GM12878 (cell line): ENCODE measurements at regions not wholly inside any gene's neighbourhood (a gene's known extent, or its start where the extent isn't known, plus 50 kb on each side); places are given as distances from the start of the nearest gene placed in this dataset.

Experiments
- ATAC-seq: fragments of 200-7000 bp; cut with Tn5 transposase; 3 replicates; pipeline ENCODE4 v1.9.1; 2020; ENCODE audit warnings: mild to moderate bottlenecking, moderate library complexity
- BruUV-seq: library from RNA; stranded (reverse); fragments of 400-500 nt; replicated peaks from 2 replicates; lab custom pipeline; 2021; lab: Mats Ljungman, UMichigan
- CTCF ChIA-PET: fragments of 300-600 bp; sonication (Branson Sonifier 250); formaldehyde crosslinking; extraction: SDS; loops from one replicate; lab custom pipeline; 2021; ENCODE audit warnings: inconsistent platforms; lab: Yijun Ruan, JAX
- POLR2A ChIA-PET: fragments of 350-600 bp; formaldehyde crosslinking; extraction: SDS; loops from one replicate; lab custom pipeline; 2021; ENCODE audit warnings: inconsistent platforms; lab: Charles Lee
- RAD21 ChIA-PET: fragments of 300-600 bp; sonication (Branson Sonifier 250); formaldehyde crosslinking; loops from one replicate; lab custom pipeline; 2023; ENCODE audit warnings: antibody characterized with exemption; ENCODE audit not compliant: unreplicated experiment; lab: Charles Lee
- SMC1A ChIA-PET: fragments of 300-600 bp; sonication (Branson Sonifier 250); formaldehyde crosslinking; loops from one replicate; lab custom pipeline; 2023; ENCODE audit not compliant: unreplicated experiment, uncharacterized antibody; lab: Charles Lee
- DNase-seq: peaks from one replicate; pipeline ENCODE4 v3.0.0-alpha.2; 2011; ENCODE audit warnings: low read depth, low spot score
- FAIRE-seq: peaks from 3 replicates; lab custom pipeline; 2011; peaks lifted over from hg19 to GRCh38; lab: Jason Lieb, UNC
- H2AFZ ChIP-seq: 2 replicates; pipeline ENCODE4 v1.6.0; 2011; ENCODE audit warnings: low read depth, low read length, control low read depth; ENCODE audit not compliant: control insufficient read depth
- H3K27ac ChIP-seq: 2 replicates; pipeline ENCODE4 v1.5.1; 2011; ENCODE audit warnings: control low read depth; ENCODE audit not compliant: control insufficient read depth, insufficient read depth
- H3K27me3 ChIP-seq, 2 experiments: replicated peaks in 1 of 2; 2 replicates each; pipeline versions ENCODE4 v1.6.0 to v1.6.1; 2011; ENCODE audit warnings: low read length in 1 of 2; ENCODE audit not compliant: control insufficient read depth in 2 of 2, insufficient read depth in 2 of 2
- H3K36me3 ChIP-seq, 2 experiments: 2 replicates each; pipeline ENCODE4 v1.5.1; 2011; ENCODE audit warnings: low read length in 1 of 2; ENCODE audit not compliant: control insufficient read depth in 2 of 2, insufficient read depth in 2 of 2
- H3K4me1 ChIP-seq: 2 replicates; pipeline ENCODE4 v1.6.1; 2011; ENCODE audit warnings: mild to moderate bottlenecking, low read length, moderate library complexity, mixed read lengths; ENCODE audit not compliant: control insufficient read depth, insufficient read depth
- H3K4me2 ChIP-seq: 2 replicates; pipeline ENCODE4 v1.6.0; 2011; ENCODE audit warnings: control low read depth; ENCODE audit not compliant: control insufficient read depth, insufficient read depth
- H3K4me3 ChIP-seq: fragments of 200-600 bp; sonication (generic); 2 replicates; pipeline ENCODE4 v1.5.1; 2016
- H3K79me2 ChIP-seq: 2 replicates; pipeline ENCODE4 v1.6.0; 2011; ENCODE audit warnings: low read length; ENCODE audit not compliant: control insufficient read depth, insufficient read depth
- H3K9ac ChIP-seq: 2 replicates; pipeline ENCODE4 v1.8.0; 2011; ENCODE audit warnings: low read length, control low read depth, mixed read lengths; ENCODE audit not compliant: control insufficient read depth, insufficient read depth
- H3K9me3 ChIP-seq: replicated peaks from 3 replicates; pipeline ENCODE4 v1.5.1; 2011; ENCODE audit warnings: mild to moderate bottlenecking, low read length; ENCODE audit not compliant: control insufficient read depth, insufficient read depth
- H4K20me1 ChIP-seq: 2 replicates; pipeline ENCODE4 v1.6.0; 2011; ENCODE audit not compliant: control insufficient read depth, insufficient read depth
- CBX3 ChIP-seq: fragments of 200-600 bp; sonication (generic); IDR thresholded peaks from 2 replicates; pipeline ENCODE4 v1.6.1; 2016; ENCODE audit warnings: low read depth, borderline replicate concordance
- CBX5 ChIP-seq: sonication (generic); IDR thresholded peaks from 2 replicates; pipeline ENCODE4 v1.6.1; 2016; ENCODE audit warnings: low read depth, moderate library complexity, mild to moderate bottlenecking, inconsistent platforms
- EZH2 ChIP-seq: IDR thresholded peaks from 2 replicates; pipeline ENCODE4 v1.6.1; 2012; ENCODE audit warnings: low read depth, mild to moderate bottlenecking, control low read depth, inconsistent platforms, low read length, borderline replicate concordance; ENCODE audit not compliant: control insufficient read depth
- GABPA ChIP-seq: IDR thresholded peaks from 2 replicates; pipeline ENCODE4 v1.6.1; 2014; ENCODE audit warnings: antibody characterized with exemption, low read depth, mild to moderate bottlenecking, inconsistent platforms
- HCFC1 ChIP-seq: fragments of 150-350 bp; IDR thresholded peaks from 2 replicates; pipeline ENCODE4 v1.6.1; 2014; ENCODE audit warnings: low read length
- JUNB ChIP-seq: IDR thresholded peaks from 2 replicates; pipeline ENCODE4 v1.6.1; 2016; ENCODE audit warnings: antibody characterized with exemption, mild to moderate bottlenecking
- KAT2A ChIP-seq: conservative IDR thresholded peaks from 2 replicates; pipeline ENCODE4 v1.6.1; 2011; ENCODE audit warnings: low read depth, low read length; ENCODE audit not compliant: control insufficient read depth
- MYC ChIP-seq: IDR thresholded peaks from 2 replicates; pipeline ENCODE4 v1.6.1; 2011; ENCODE audit warnings: mild to moderate bottlenecking, low read length, moderate library complexity, inconsistent platforms; ENCODE audit not compliant: insufficient read depth, insufficient replicate concordance, insufficient read length, severe bottlenecking
- PAX5 ChIP-seq: IDR thresholded peaks from 2 replicates; pipeline ENCODE4 v1.6.1; 2011; ENCODE audit warnings: low read depth, low read length, borderline replicate concordance
- POLR2A ChIP-seq: IDR thresholded peaks from 2 replicates; pipeline ENCODE4 v1.6.1; 2011; ENCODE audit warnings: low read depth, mild to moderate bottlenecking, low read length
- RAD21 ChIP-seq: IDR thresholded peaks from 2 replicates; pipeline ENCODE4 v1.6.1; 2011; ENCODE audit warnings: mild to moderate bottlenecking, low read depth, low read length, moderate library complexity; ENCODE audit not compliant: insufficient read depth
- SRF ChIP-seq, 2 experiments: IDR thresholded peaks; 2 replicates each; pipeline ENCODE4 v1.6.1; 2011; ENCODE audit warnings: low read depth in 2 of 2, low read length in 2 of 2, mild to moderate bottlenecking in 1 of 2, moderate library complexity in 1 of 2
- SUZ12 ChIP-seq: fragments of 200-600 bp; sonication (generic); IDR thresholded peaks from one replicate; pipeline ENCODE4 v1.6.1; 2018; ENCODE audit warnings: antibody characterized with exemption, mild to moderate bottlenecking; ENCODE audit not compliant: unreplicated experiment
- ZBED1 ChIP-seq: IDR thresholded peaks from 2 replicates; pipeline ENCODE4 v1.6.1; 2016; ENCODE audit warnings: borderline replicate concordance
- ZNF274 ChIP-seq: IDR thresholded peaks from one replicate; pipeline ENCODE4 v1.8.0; 2011; ENCODE audit not compliant: insufficient read length, insufficient read depth
- WGBS: methylation state at CpG from one replicate; pipeline ENCODE4 v1.1.6; 2016; ENCODE audit warnings: low lambda C conversion rate; ENCODE audit not compliant: insufficient replicate concordance, insufficient coverage; ENCODE audit errors: missing lambda C conversion rate; 5-methylcytosine and 5-hydroxymethylcytosine counted together
- in situ Hi-C: fragments of 300-500 bp; cut with MboI; formaldehyde crosslinking; loops from 9 replicates; pipeline ENCODE4 v1.14.3; 2018; ENCODE audit warnings: mixed read lengths
- intact Hi-C: fragments of 100-400 bp; cut with micrococcal nuclease; formaldehyde crosslinking; loops from one replicate; pipeline ENCODE4 v1.14.2; 2022; ENCODE audit not compliant: unreplicated experiment
- TF ChIP-seq, protein P1 (sequence below), 3 experiments: IDR thresholded peaks in 2 of 3; conservative IDR thresholded peaks in 1 of 3; 2 replicates each; pipeline ENCODE4 v1.5.1; 2011; ENCODE audit warnings: low read depth in 3 of 3, low read length in 3 of 3, mild to moderate bottlenecking in 3 of 3, control low read depth in 2 of 3, moderate library complexity in 2 of 3, inconsistent platforms in 1 of 3, mixed read lengths in 1 of 3; ENCODE audit not compliant: control insufficient read depth in 2 of 3, insufficient read depth in 1 of 3; ENCODE audit errors: extremely low read depth in 1 of 3
- TF ChIP-seq, protein P2 (sequence below): IDR thresholded peaks from 2 replicates; pipeline ENCODE4 v1.6.1; 2011; ENCODE audit warnings: low read depth, mild to moderate bottlenecking, low read length, moderate library complexity, borderline replicate concordance; ENCODE audit errors: extremely low read depth

DNA sequence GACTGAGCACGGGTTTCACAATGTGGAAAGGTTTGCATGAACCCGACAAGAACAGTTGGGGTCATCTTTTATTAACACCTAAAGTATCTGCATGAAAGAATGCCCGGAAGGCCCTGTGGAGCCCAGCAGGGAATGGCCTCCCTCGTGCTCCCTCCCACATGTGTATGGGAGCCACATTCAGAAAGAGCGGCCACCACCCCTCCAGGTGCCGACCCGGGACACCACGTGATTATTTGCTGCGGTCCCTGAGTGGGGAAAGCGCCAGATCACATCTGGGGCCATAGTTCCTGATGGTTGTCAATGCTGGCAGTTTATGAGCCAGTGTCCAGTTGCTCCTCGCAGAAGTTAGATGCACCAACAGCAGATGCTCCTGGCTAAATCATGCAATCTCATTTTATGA lies 571.4 kb downstream of the TCERG1L start:
- Histone ChIP-seq H4K20me1 (no peaks in the 10 kb centered on the region), H3K4me2 (no peak overlapping the region), H3K27me3 (no peaks in the 10 kb centered on the region), H3K9me3 (no peaks in the 10 kb centered on the region), H3K9ac (no peak overlapping the region), H2AFZ (no peak overlapping the region), H3K4me3 (no peak overlapping the region), H3K27ac (no peak overlapping the region), H3K4me1 (no peaks in the 10 kb centered on the region), H3K36me3 (no peaks in the 10 kb centered on the region), H3K79me2 (no peaks in the 10 kb centered on the region)
- ChIA-PET SMC1A (no interaction called here), RAD21 (no interaction called here), POLR2A (no interaction called here), CTCF (no interaction called here)
- intact Hi-C loops, result no loop called here
- DNase-seq, result no peak
- no peak for TF ChIP-seq EZH2
- no peak for TF ChIP-seq ZNF274
- TF ChIP-seq GABPA, result no peak
- no peak for TF ChIP-seq POLR2A
- TF ChIP-seq MYC, result no peak
- no peak for TF ChIP-seq JUNB
- no peak for TF ChIP-seq HCFC1
- no peak for TF ChIP-seq RAD21
- whole genome bisulfite sequencing, result 16% methylated on average over 11 of the region's 11 CpGs
- in situ Hi-C loops, result no loop called here
- no peak for ATAC-seq
- FAIRE-seq, result no peak
- BruUV-seq, result no TSS peak

DNA sequence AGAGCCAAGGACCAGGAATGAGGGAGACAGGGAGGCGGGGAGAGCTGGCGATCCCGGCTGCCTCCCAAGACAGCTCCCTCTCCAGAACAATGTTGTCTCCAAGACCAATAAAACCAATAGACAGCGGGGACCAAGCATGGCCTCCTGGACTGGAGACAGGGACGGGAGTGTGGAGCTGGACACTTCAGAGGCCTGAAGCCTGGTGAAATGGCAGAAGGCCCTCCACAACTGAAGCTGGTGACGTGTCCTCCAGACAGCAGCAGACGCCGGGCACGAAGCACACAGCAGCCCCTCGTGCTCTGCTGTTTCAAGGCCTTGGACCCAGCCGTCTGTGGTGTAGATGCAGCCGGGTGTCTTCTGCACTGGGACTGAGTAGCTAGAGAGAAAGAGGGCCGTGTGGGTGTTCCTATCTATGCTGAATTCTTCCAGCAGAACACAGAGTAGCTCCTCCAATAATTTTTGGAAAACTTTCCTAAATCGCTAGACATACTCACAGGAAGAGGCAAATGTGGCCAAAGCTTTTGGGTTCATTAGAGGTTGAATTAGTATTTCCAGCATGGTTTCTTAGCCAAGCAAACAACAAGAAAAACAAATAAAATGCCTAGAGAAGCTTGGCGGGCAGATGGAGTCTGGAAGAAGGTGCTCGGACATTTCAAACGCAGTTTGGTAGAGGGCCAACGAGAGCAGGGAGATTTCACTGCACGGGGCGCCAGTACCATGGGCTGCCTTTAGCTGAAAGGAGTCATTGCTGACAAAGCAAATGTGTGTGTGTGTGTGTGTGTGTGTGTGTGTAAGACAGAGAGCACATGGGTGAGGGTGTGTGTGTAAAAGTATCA lies 570.4 kb downstream of the TCERG1L start:
- intact Hi-C loops, result no loop called here
- Histone ChIP-seq H3K9me3 (no peaks in the 10 kb centered on the region), H3K9ac (no peak overlapping the region), H3K4me2 (no peak overlapping the region), H3K36me3 (no peaks in the 10 kb centered on the region), H2AFZ (no peak overlapping the region), H3K4me1 (no peaks in the 10 kb centered on the region), H4K20me1 (no peaks in the 10 kb centered on the region), H3K27me3 (no peaks in the 10 kb centered on the region), H3K4me3 (no peak overlapping the region), H3K79me2 (no peaks in the 10 kb centered on the region), H3K27ac (no peak overlapping the region)
- DNase-seq, result no peak
- no peak for FAIRE-seq
- 29% methylated on average over 20 of the region's 20 CpGs for WGBS
- ATAC-seq, result no peak
- in situ Hi-C loops, result no loop called here
- no TSS peak for BruUV-seq
- CTCF ChIA-PET, result no interaction called here
- POLR2A ChIA-PET, result no interaction called here
- RAD21 ChIA-PET, result no interaction called here
- SMC1A ChIA-PET, result no interaction called here
- no peak for TF ChIP-seq KAT2A
- TF ChIP-seq, protein P1, sequence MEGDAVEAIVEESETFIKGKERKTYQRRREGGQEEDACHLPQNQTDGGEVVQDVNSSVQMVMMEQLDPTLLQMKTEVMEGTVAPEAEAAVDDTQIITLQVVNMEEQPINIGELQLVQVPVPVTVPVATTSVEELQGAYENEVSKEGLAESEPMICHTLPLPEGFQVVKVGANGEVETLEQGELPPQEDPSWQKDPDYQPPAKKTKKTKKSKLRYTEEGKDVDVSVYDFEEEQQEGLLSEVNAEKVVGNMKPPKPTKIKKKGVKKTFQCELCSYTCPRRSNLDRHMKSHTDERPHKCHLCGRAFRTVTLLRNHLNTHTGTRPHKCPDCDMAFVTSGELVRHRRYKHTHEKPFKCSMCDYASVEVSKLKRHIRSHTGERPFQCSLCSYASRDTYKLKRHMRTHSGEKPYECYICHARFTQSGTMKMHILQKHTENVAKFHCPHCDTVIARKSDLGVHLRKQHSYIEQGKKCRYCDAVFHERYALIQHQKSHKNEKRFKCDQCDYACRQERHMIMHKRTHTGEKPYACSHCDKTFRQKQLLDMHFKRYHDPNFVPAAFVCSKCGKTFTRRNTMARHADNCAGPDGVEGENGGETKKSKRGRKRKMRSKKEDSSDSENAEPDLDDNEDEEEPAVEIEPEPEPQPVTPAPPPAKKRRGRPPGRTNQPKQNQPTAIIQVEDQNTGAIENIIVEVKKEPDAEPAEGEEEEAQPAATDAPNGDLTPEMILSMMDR (IDR thresholded peaks at IDR 0.05 in 2 of 3, conservative IDR thresholded peaks at IDR 0.05 in 1 of 3; ENCODE audit: control insufficient read depth in 2 of 3, extremely low read depth in 1 of 3, insufficient read depth in 1 of 3, low read depth in 3 of 3, low read length in 3 of 3), result no peak
- TF ChIP-seq, protein P2, sequence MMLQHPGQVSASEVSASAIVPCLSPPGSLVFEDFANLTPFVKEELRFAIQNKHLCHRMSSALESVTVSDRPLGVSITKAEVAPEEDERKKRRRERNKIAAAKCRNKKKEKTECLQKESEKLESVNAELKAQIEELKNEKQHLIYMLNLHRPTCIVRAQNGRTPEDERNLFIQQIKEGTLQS, result no peak
- TF ChIP-seq CBX5, result no peak
- no peak for TF ChIP-seq PAX5
- TF ChIP-seq SRF (IDR thresholded peaks at IDR 0.05; ENCODE audit: low read depth in 2 of 2, low read length in 2 of 2), result no peak
- no peak for TF ChIP-seq SUZ12
- no peak for TF ChIP-seq ZBED1
- TF ChIP-seq CBX3, result no peak
